ENCODE measurements at regions not wholly inside any gene's neighbourhood (a gene's known extent, or its start where the extent isn't known, plus 50 kb on each side); places are given as distances from the start of the nearest gene placed in this dataset.

GRCh38 chr17:77380395-77381184 lies 239.8 kb downstream of the SEC14L1 start:
- no peak for DNase-seq

DNA sequence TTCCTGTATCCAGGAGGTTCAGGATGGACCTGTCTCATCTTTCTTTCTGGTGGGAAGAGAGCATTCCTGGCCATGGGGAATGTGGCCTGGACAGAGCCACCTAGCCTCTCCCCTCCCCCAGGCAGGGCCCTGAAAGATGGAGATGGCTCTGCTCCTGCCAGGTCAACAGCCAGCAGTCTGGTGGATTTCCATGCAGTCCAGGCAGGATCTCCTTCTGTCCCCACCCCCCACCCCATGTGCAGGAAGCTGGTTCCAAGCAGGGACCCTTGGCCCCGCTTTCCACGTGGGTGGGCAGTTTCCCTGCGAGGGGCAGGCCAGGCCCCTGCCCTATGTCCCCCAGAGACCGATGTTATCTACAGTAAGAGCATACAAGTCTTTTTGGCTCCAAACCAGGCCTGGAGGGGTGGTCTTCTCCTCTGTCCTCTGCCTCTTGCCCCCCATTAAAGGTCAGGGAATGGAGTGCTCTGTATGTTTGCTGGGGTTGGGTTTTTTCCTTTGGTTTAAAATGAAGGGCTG lies 240.5 kb downstream of the SEC14L1 start:
- no peak for DNase-seq

GRCh38 chr17:77381731-77382130 lies 241.0 kb downstream of the SEC14L1 start:
- DNase-seq, result no peak

GRCh38 chr17:77382356-77382911 lies 241.7 kb downstream of the SEC14L1 start:
- DNase-seq, result peak in 2 of 5 donors; percentile 20 to 53

DNA sequence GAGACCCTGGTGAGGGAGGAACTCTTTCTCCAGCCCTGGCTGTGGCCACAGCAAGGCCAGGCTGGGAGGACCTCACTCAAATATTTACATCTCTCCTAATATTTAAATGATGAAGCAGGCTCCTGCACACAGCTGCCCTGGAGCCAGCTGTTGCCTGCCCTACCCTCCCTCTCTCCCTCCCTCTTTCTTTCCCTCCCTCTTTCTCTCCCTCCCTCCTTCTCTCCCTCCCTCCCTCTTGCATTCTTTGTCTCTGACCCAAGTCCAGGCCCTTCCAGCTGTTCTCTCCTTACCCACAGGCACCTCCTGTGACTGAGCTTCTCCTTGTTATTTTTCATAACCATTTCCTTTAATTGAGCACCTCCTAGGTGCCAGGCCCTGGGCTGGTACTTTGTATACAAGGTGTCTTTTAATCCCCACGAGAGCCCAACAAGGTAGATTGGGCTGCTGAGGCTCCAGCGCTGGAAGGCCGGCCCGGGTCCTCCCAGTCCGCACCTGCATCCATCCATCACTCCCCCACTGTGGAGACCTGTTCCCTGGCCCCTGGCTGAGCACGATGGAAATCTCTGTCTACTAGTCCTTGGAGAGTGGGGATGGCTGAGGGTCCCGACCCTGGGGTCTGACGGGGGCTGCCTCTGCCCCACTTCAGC lies 242.3 kb downstream of the SEC14L1 start:
- no peak for DNase-seq

DNA sequence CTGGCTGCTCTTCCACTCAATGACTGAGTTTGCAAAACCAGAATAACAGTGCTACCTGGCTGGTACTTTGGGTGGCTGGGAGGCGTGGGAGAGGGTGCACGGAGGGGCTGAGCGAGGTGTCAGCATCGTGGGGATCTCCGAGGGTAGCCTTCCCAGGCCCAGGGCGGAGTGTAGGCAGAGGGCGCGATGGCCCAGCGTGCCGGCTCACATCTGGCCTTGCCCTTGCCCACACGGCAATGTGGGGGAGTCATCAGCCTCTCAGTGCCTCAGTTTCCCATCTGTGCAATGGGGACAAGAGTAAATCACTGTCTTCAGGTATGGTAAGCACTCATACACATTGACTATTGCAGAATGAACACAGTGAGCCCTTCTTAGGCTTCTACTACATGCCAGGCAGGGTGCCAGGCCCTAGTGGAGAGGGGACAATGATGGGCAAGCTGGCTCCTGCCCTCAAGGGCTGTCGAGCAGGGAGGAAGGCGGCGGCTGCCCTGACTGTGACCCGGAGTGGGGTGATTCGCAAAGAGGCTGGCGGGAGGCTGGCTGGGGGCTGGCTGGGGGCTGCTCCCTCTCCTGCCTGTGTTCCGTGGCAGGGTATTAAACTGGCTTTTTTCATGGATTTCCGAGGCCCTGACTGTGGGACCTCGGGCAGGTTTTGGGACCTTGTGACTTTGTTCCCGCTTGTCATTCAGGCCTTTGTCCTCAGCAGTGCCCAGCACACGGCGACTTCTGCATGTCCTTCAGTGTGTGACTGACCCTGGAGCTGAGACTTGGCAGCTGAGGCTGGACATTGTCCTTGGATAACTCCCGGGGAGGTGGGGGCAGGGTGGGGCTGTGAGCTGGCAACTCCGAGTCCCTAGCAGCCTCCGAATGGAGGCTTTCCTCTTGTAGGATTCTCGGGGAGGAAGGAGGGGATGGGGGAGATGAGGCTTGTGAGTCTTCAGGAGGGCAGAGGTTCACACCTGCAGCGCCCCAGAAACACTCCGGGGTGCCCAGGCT lies 243.1 kb downstream of the SEC14L1 start:
- DNase-seq, result no peak

DNA sequence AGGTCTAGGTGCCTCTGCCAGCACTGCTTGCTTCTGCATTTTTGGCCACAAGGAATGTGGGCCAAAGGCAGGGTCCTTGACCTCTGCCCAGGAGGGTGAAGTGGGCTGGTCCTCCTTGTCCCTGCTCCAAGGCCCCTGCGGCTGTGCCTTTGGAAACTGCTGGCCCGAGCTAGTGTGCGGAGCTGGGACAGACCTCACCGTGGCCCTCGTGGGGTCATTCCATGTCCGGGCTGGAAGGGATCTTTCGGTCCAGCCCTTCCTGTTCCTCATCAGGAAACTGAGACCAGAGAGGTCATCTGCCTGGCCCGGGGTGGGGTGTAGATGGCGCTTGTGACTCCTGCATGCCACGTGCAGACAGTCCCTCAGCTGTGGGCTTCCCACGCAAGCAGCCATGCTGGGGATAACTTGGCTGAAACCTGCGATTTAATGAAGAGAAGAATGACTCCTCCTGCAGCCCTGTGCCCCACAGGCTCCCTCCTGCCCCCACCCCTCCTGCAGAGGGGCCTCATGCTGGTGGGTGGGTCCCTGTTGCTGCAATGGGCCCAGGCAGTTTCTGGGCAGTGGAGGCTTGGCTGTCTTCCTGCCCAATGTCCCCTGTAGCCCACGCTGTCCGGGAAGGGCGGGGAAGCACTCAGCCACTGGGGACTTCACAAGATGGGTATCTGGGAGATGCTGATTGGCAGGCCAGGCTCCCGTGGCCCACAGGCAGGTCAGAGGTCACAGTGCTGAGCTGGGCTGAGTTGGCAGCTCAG lies 245.2 kb downstream of the SEC14L1 start:
- no peak for DNase-seq

- no peak for DNase-seq
Measured at GRCh38 chr17:77386502-77387192, 245.9 kb downstream of the SEC14L1 start.

GRCh38 chr17:77387891-77388290 lies 247.1 kb downstream of the SEC14L1 start:
- no peak for DNase-seq

GRCh38 chr17:77388384-77389306 lies 247.9 kb downstream of the SEC14L1 start:
- no peak for DNase-seq

DNA sequence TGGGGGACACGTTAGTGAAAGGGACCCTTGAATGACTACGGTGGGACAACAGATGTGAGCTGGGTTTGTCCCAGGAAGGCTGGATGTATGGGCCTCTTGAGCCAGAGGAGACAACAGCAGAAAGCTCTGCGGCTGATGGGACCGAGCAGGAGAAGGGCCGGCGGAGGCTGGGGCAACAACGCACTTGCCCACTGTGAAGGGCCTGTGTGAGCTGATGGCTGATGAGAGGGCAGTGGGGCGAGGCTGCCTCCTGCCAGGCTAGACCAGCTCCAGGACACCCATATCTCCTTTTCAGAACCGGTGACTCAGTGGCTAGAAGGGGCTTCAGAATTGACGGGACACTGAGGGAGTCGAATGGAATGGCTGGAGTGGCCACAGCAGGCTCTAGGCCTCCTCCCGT lies 250.1 kb downstream of the SEC14L1 start:
- no peak for DNase-seq

DNA sequence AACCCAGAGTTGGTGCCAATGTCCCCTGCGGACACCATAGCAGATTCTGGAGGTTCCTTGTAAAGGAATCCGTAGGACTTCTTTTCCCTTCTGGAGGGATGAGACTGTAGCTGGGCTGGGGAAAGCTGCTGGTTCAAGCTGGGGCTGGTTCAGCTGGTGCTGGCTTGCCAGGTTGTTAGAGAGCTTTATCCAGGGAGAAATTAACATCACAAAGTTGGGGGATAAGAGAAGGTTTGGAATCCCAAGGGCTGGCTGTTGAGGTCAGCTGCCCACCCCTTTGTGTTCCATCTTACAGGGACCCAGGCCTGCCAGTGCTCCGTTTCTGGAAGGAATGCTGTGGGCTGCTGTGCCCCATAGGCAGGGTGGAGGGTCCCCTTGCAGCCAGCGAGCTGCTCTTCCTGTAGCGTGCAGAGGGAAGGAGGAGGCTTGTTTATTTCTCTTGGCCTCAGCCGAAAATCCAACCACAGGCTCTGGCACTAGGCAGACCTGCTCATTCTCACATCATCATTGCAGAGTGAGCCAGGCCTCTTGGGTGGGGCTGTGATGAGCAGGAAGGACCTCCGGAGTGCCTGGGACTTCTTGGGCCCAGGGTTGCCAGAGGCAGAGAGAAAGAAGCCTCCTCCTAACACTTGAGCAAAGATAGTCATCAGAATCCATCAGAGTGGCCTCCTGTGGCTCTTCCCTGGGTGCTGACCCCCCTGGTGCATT lies 251.1 kb downstream of the SEC14L1 start:
- DNase-seq, result peak in 1 of 5 donors; percentile 72

GRCh38 chr17:77392376-77393273 lies 251.9 kb downstream of the SEC14L1 start:
- DNase-seq, result no peak

- DNase-seq, result no peak
Measured at GRCh38 chr17:77393274-77393600, 252.5 kb downstream of the SEC14L1 start.

DNA sequence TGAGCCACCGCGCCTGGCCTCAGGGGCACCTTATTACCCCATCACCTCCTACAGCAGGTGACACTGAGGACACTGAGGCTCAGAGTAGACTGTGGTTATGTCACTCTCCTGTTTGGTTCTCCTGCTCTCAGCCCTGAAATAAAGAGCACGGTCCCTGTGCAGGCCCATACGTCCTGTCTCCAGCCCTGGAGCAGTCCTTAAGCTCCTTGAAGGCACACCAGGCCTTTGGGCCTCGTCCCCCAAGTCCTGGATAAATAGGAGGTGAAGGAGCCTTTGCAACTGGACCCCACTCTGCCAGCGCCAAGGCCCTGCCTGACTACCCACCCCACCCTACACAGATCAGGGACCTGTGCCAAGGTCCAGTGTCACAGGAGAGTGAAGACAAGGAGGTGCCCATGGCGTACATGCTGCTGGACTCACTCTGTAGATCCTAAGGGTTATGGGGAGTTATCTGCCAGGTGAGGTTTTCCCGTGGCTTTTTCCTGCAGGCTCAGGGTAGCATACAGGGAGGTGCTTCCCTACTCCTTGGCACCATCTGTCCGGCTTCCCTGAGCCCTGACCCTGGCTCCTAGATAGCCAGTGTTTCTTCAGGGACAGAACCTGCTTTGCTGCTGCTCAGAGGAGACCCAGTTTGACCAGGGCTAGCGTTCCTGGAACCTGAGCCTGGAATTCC lies 253.2 kb downstream of the SEC14L1 start:
- no peak for DNase-seq

DNA sequence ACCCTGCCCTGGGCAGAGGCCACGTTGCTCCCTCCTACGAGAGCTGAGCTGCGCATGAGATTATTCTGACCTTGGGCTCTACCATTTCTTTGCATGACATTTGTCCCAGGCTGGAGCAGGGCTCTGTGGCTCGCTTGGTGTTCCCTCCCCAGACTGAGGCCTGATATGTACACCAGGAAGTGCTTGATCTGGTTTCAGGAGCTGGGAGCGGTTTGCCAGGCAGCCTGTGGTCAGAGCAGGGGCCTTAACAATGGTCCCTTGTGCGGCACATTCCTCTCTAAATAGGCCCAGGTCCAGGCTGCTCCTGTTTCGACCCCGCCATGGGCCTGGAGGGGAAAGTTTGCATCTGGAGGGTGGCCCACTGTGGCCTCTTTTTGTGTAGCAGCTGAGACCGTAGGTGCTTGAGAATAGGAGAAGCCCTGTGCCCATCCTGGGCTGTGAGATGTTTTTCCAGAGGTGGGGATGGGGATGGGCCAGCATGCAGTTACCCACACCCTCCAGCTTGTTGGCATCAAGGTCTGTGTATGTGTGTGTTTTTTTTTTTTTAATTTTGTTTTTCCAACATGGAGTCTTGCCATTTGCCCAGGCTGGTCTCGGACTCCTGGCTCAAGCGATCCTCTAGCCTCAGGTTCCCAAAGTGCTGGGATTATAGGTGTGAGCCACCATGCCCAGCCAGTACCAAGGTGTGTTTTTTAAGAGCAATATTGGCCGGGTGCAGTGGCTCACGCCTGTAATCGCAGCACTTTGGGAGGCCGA lies 253.9 kb downstream of the SEC14L1 start:
- DNase-seq, result no peak

DNA sequence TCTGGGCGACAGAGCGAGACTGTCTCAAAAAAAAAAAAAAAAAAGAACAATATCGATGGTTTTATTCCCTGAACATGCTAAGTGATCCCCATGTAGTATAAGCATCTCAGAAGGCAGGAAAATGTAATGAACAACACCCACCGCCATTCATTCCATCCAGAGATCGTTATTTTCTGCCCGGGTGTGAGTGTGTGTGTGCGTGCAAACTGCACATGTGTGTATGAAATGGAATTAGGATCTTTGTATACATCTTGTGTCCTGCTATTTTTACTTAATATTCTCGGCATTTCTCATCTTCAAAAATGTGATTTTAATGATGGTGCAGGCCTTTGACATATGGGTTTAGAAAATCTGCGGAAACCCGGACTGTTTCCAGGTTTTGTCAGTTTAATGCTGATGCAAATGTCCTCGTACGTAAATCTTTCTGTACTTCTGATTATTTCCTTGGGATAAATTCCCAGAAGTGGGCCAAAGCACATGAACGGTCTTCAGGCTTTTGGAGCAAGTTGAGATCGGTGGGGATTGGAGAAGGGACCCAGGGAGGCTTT lies 254.8 kb downstream of the SEC14L1 start:
- no peak for DNase-seq
